ENCODE measurements at regions not wholly inside any gene's neighbourhood (a gene's known extent, or its start where the extent isn't known, plus 50 kb on each side); places are given as distances from the start of the nearest gene placed in this dataset.
A peak's percentile ranks its signal among the peaks of the same experiment; 100 is the strongest.
"Not testable (repeated sequence)": the region's sequence is repeated elsewhere in the genome, so short reads cannot be mapped to it uniquely, and the experiment has no call there.

GRCh38 chr9:110028676-110029075, 179.3 kb downstream of the C9orf152 start:
- no peak for DNase-seq

- DNase-seq, result peak; percentile 97
These were observed 178.5 kb downstream of the C9orf152 start for GRCh38 chr9:110029429-110029955.

GRCh38 chr9:110029956-110030480, 177.9 kb downstream of the C9orf152 start:
- DNase-seq, result no peak

- peak; percentile 51 for DNase-seq
These were observed 177.3 kb downstream of the C9orf152 start for GRCh38 chr9:110030632-110031031.

GRCh38 chr9:110031511-110032173, 176.3 kb downstream of the C9orf152 start:
- no peak for DNase-seq

- DNase-seq, result not testable (repeated sequence)
These were observed 175.4 kb downstream of the C9orf152 start for GRCh38 chr9:110032532-110032931.

- DNase-seq, result no peak
These were observed 174.1 kb downstream of the C9orf152 start for GRCh38 chr9:110033869-110034268.

GRCh38 chr9:110036286-110036685, 171.7 kb downstream of the C9orf152 start:
- DNase-seq, result no peak

- no peak for DNase-seq
These were observed 167.2 kb downstream of the C9orf152 start for GRCh38 chr9:110040788-110041187.

- DNase-seq, result no peak
These were observed 166.5 kb downstream of the C9orf152 start for GRCh38 chr9:110041452-110041851.

GRCh38 chr9:110047232-110047954, 160.6 kb downstream of the C9orf152 start:
- no peak for DNase-seq

- peak; percentile 65 for DNase-seq
These were observed 160.0 kb downstream of the C9orf152 start for GRCh38 chr9:110047955-110048402.

GRCh38 chr9:110048403-110048975, 159.5 kb downstream of the C9orf152 start:
- DNase-seq, result peak; percentile 67

GRCh38 chr9:110048976-110049698, 158.8 kb downstream of the C9orf152 start:
- no peak for DNase-seq

GRCh38 chr9:110049699-110050450, 158.1 kb downstream of the C9orf152 start:
- DNase-seq, result no peak

- DNase-seq, result peak; percentile 84
These were observed 157.0 kb downstream of the C9orf152 start for GRCh38 chr9:110050925-110051355.

GRCh38 chr9:110056062-110056461, 151.9 kb downstream of the C9orf152 start:
- no peak for DNase-seq

- peak; percentile 32 for DNase-seq
These were observed 149.5 kb downstream of the C9orf152 start for GRCh38 chr9:110058304-110058953.

- DNase-seq, result no peak
These were observed 148.5 kb downstream of the C9orf152 start for GRCh38 chr9:110059461-110059860.

GRCh38 chr9:110064803-110065202, 143.2 kb downstream of the C9orf152 start:
- DNase-seq, result peak; percentile 78

GRCh38 chr9:110065532-110065931, 142.4 kb downstream of the C9orf152 start:
- DNase-seq, result peak; percentile 96

Measured in MV-4-11 (cell line).